ENCODE measurements at regions not wholly inside any gene's neighbourhood (a gene's known extent, or its start where the extent isn't known, plus 50 kb on each side); places are given as distances from the start of the nearest gene placed in this dataset.

DNA sequence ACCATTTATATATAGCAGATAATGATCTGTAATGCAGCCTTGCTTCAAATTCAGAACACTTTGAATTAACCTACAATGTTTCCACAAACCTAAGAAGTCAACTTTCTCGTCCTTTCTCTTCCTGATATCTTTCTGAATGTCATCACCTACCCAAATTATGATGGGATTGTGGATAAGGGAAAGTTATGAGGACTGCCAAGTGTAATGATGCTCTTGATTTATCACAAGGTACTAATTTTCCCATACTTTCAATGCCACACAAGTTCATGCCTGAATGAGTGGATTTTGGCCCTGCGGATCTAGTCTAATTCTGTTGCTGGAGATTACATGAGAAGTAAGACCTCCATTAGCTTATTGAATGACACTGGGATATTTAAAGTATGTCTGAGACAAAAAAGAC is 82.6 kb upstream of the NANOGP8 start:
- no peak for TF ChIP-seq TARDBP (IDR thresholded peaks at IDR 0.05)
- no peak for TF ChIP-seq HDGF (IDR thresholded peaks at IDR 0.05; ENCODE audit: borderline replicate concordance)
- no peak for TF ChIP-seq SP1 (IDR thresholded peaks at IDR 0.05)
- no peak for TF ChIP-seq ZNF384 (IDR thresholded peaks at IDR 0.05)
- TF ChIP-seq ELF4 (IDR thresholded peaks at IDR 0.05): no peak
- TF ChIP-seq SUZ12 (IDR thresholded peaks at IDR 0.05): no peak
- no peak for TF ChIP-seq FOXA1 (IDR thresholded peaks at IDR 0.05)

All from HEK293T (cell line).